ENCODE measurements at regions not wholly inside any gene's neighbourhood (a gene's known extent, or its start where the extent isn't known, plus 50 kb on each side); places are given as distances from the start of the nearest gene placed in this dataset.

GRCh38 chr7:94277236-94277635 lies 117.5 kb upstream of the COL1A2 start:
- WGBS, 2 donors: 88 to 91% methylated on average over 4 of the region's 4 CpGs
- intact Hi-C loops (cut with DNase I): no loop called here
- Histone ChIP-seq H3K4me3 (no peak overlapping the region), H3K27ac (no peak overlapping the region), H3K27me3 (no peaks in the 10 kb centered on the region), H3K9me3 (no peaks in the 10 kb centered on the region), H3K36me3 (no peaks in the 10 kb centered on the region), H3K4me1 (no peaks in the 10 kb centered on the region)
- DNase-seq: no peak
- TF ChIP-seq, protein P1, sequence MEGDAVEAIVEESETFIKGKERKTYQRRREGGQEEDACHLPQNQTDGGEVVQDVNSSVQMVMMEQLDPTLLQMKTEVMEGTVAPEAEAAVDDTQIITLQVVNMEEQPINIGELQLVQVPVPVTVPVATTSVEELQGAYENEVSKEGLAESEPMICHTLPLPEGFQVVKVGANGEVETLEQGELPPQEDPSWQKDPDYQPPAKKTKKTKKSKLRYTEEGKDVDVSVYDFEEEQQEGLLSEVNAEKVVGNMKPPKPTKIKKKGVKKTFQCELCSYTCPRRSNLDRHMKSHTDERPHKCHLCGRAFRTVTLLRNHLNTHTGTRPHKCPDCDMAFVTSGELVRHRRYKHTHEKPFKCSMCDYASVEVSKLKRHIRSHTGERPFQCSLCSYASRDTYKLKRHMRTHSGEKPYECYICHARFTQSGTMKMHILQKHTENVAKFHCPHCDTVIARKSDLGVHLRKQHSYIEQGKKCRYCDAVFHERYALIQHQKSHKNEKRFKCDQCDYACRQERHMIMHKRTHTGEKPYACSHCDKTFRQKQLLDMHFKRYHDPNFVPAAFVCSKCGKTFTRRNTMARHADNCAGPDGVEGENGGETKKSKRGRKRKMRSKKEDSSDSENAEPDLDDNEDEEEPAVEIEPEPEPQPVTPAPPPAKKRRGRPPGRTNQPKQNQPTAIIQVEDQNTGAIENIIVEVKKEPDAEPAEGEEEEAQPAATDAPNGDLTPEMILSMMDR (IDR thresholded peaks at IDR 0.05): no peak
- no peak for TF ChIP-seq POLR2A (IDR thresholded peaks at IDR 0.05)
- no peak for TF ChIP-seq EP300 (IDR thresholded peaks at IDR 0.05)
- no peak for TF ChIP-seq POLR2AphosphoS5 (IDR thresholded peaks at IDR 0.05)

GRCh38 chr7:94280851-94281250 lies 113.8 kb upstream of the COL1A2 start:
- WGBS, 2 donors: 53 to 69% methylated on average over 2 of the region's 2 CpGs
- TF ChIP-seq, protein P1 (IDR thresholded peaks at IDR 0.05): no peak
- TF ChIP-seq POLR2AphosphoS5 (IDR thresholded peaks at IDR 0.05): no peak
- TF ChIP-seq POLR2A (IDR thresholded peaks at IDR 0.05): no peak
- TF ChIP-seq EP300 (IDR thresholded peaks at IDR 0.05): no peak
- Histone ChIP-seq H3K36me3 (no peaks in the 10 kb centered on the region), H3K27me3 (no peaks in the 10 kb centered on the region), H3K27ac (no peak overlapping the region), H3K4me3 (no peak overlapping the region), H3K4me1 (no peaks in the 10 kb centered on the region), H3K9me3 (no peaks in the 10 kb centered on the region)
- no peak for DNase-seq
- intact Hi-C loops (cut with DNase I): no loop called here

DNA sequence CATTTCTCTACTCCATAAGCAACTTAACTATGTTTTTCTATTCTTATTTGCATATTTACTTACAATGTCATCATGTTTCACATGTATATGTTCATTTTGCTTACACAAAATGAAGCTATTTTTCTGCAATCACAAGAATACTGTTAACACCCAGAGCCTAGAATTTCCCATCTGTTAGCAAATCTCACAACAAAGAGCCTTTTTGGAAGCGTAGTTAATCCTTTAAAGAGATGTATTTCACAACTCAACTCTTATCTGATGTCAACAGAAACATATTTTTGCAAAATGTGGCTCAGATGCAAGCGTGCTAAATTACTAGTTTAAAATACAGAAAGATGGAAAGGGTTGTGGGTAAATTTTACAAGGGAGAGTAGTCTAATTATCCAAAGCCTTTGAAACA lies 110.6 kb upstream of the COL1A2 start:
- H3K27me3 ChIP-seq: no peaks in the 10 kb centered on the region
- no peak for DNase-seq
- 38 to 55% methylated on average over 2 of the region's 2 CpGs for WGBS, 2 donors
- TF ChIP-seq, protein P1 (IDR thresholded peaks at IDR 0.05): no peak
- no peak overlapping the region for H3K4me3 ChIP-seq
- no peaks in the 10 kb centered on the region for H3K36me3 ChIP-seq
- H3K27ac ChIP-seq: no peak overlapping the region
- H3K9me3 ChIP-seq: no peaks in the 10 kb centered on the region
- no peaks in the 10 kb centered on the region for H3K4me1 ChIP-seq
- intact Hi-C loops (cut with DNase I): no loop called here

- TF ChIP-seq, protein P1 (IDR thresholded peaks at IDR 0.05): no peak
- no peak for TF ChIP-seq POLR2AphosphoS5 (IDR thresholded peaks at IDR 0.05)
- Histone ChIP-seq H3K36me3 (no peaks in the 10 kb centered on the region), H3K4me1 (no peaks in the 10 kb centered on the region), H3K9me3 (no peaks in the 10 kb centered on the region), H3K4me3 (no peak overlapping the region), H3K27me3 (no peaks in the 10 kb centered on the region), H3K27ac (no peak overlapping the region)
- intact Hi-C loops (cut with DNase I): no loop called here
- 59 to 61% methylated on average over 1 of the region's 1 CpG for WGBS, 2 donors
- no peak for DNase-seq
Measured at GRCh38 chr7:94286111-94286510, 108.6 kb upstream of the COL1A2 start.

GRCh38 chr7:94288096-94288495 lies 106.6 kb upstream of the COL1A2 start:
- 47 to 75% methylated on average over 1 of the region's 1 CpG for WGBS, 2 donors
- H3K4me3 ChIP-seq: no peak overlapping the region
- H3K9me3 ChIP-seq: no peaks in the 10 kb centered on the region
- TF ChIP-seq EP300 (IDR thresholded peaks at IDR 0.05) (no peak), POLR2AphosphoS5 (IDR thresholded peaks at IDR 0.05) (no peak), POLR2A (IDR thresholded peaks at IDR 0.05) (no peak)
- TF ChIP-seq, protein P1 (IDR thresholded peaks at IDR 0.05): no peak
- H3K27me3 ChIP-seq: no peaks in the 10 kb centered on the region
- intact Hi-C loops (cut with DNase I): no loop called here
- DNase-seq: no peak
- H3K4me1 ChIP-seq: no peaks in the 10 kb centered on the region
- no peaks in the 10 kb centered on the region for H3K36me3 ChIP-seq
- H3K27ac ChIP-seq: no peak overlapping the region

Measured in sigmoid colon (tissue), 6 donors.